KMS-11 (cell line): ENCODE measurements at regions not wholly inside any gene's neighbourhood (a gene's known extent, or its start where the extent isn't known, plus 50 kb on each side); places are given as distances from the start of the nearest gene placed in this dataset.

Experiments
- H2AFZ ChIP-seq: fragments of 200-600 bp; sonication (generic); 2 replicates; pipeline ENCODE4 v1.6.1; 2016; ENCODE audit warnings: antibody characterized with exemption, mixed run types, low read depth
- H3K27ac ChIP-seq: fragments of 200-600 bp; sonication (generic); 2 replicates; pipeline ENCODE4 v1.6.1; 2016; ENCODE audit warnings: mild to moderate bottlenecking, mixed run types
- H3K27me3 ChIP-seq: fragments of 200-600 bp; sonication (generic); 2 replicates; pipeline ENCODE4 v1.6.1; 2017; ENCODE audit warnings: mild to moderate bottlenecking, low read depth, mixed run types, moderate library complexity; ENCODE audit not compliant: insufficient read depth
- H3K36me3 ChIP-seq: fragments of 200-600 bp; sonication (generic); 2 replicates; pipeline ENCODE4 v1.6.1; 2017; ENCODE audit warnings: mild to moderate bottlenecking, mixed run types; ENCODE audit not compliant: insufficient read depth
- H3K4me1 ChIP-seq: fragments of 200-600 bp; sonication (generic); 2 replicates; pipeline ENCODE4 v1.6.1; 2016; ENCODE audit warnings: mild to moderate bottlenecking, low read depth, mixed run types; ENCODE audit not compliant: poor library complexity, severe bottlenecking
- H3K4me2 ChIP-seq: fragments of 200-600 bp; sonication (generic); 2 replicates; pipeline ENCODE4 v1.7.0; 2016; ENCODE audit warnings: mild to moderate bottlenecking, mixed run types
- H3K4me3 ChIP-seq: fragments of 200-600 bp; sonication (generic); IDR thresholded peaks from 2 replicates; pipeline ENCODE4 v1.6.1; 2017; ENCODE audit warnings: low read depth, low read length, mixed read lengths; ENCODE audit not compliant: insufficient read depth
- H3K79me2 ChIP-seq: fragments of 200-600 bp; sonication (generic); 2 replicates; pipeline ENCODE4 v1.6.1; 2016; ENCODE audit warnings: low read depth, mixed run types; ENCODE audit not compliant: insufficient read depth
- H3K9ac ChIP-seq: fragments of 200-600 bp; sonication (generic); 2 replicates; pipeline ENCODE4 v1.6.1; 2016; ENCODE audit warnings: mild to moderate bottlenecking, mixed run types
- H4K20me1 ChIP-seq: fragments of 200-600 bp; sonication (generic); 2 replicates; pipeline ENCODE4 v1.6.1; 2016; ENCODE audit warnings: mild to moderate bottlenecking, mixed run types; ENCODE audit not compliant: insufficient read depth
- CTCF ChIP-seq: fragments of 200-600 bp; sonication (generic); conservative IDR thresholded peaks from 2 replicates; pipeline ENCODE4 v1.6.1; 2017; ENCODE audit warnings: low read depth, mild to moderate bottlenecking, antibody characterized with exemption, low read length, moderate library complexity, mixed read lengths

GRCh38 chr12:59314209-59314608, 281.6 kb upstream of the SLC16A7 start:
- no peak overlapping the region for H2AFZ ChIP-seq
- H3K4me3 ChIP-seq: no peak overlapping the region
- no peak overlapping the region for H3K4me2 ChIP-seq
- TF ChIP-seq CTCF: no peak
- no peaks in the 10 kb centered on the region for H3K4me1 ChIP-seq
- no peak overlapping the region for H3K27ac ChIP-seq
- H3K36me3 ChIP-seq: no peaks in the 10 kb centered on the region
- no peaks in the 10 kb centered on the region for H3K27me3 ChIP-seq
- H3K9ac ChIP-seq: no peak overlapping the region
- H3K79me2 ChIP-seq: no peaks in the 10 kb centered on the region
- no peaks in the 10 kb centered on the region for H4K20me1 ChIP-seq

- no peak for TF ChIP-seq CTCF
- H2AFZ ChIP-seq: no peak overlapping the region
These were observed 291.6 kb upstream of the SLC16A7 start for GRCh38 chr12:59304077-59304721.

GRCh38 chr12:59298296-59298695, 297.5 kb upstream of the SLC16A7 start:
- Histone ChIP-seq H3K9ac (no peak overlapping the region), H3K79me2 (no peaks in the 10 kb centered on the region), H3K4me1 (no peaks in the 10 kb centered on the region), H3K4me3 (no peak overlapping the region), H3K27ac (no peak overlapping the region), H3K36me3 (no peaks in the 10 kb centered on the region), H4K20me1 (no peaks in the 10 kb centered on the region), H3K4me2 (no peak overlapping the region), H2AFZ (no peak overlapping the region), H3K27me3 (no peaks in the 10 kb centered on the region)
- TF ChIP-seq CTCF: no peak

More at GRCh38 chr12:59304077-59304721, 291.6 kb upstream of the SLC16A7 start:
- no peak overlapping the region for H3K4me3 ChIP-seq
- H3K79me2 ChIP-seq: no peaks in the 10 kb centered on the region
- no peaks in the 10 kb centered on the region for H4K20me1 ChIP-seq
- no peak overlapping the region for H3K4me2 ChIP-seq
- no peaks in the 10 kb centered on the region for H3K27me3 ChIP-seq
- H3K27ac ChIP-seq: no peak overlapping the region
- H3K9ac ChIP-seq: no peak overlapping the region
- no peaks in the 10 kb centered on the region for H3K4me1 ChIP-seq
- no peaks in the 10 kb centered on the region for H3K36me3 ChIP-seq

GRCh38 chr12:59294221-59294620, 301.6 kb upstream of the SLC16A7 start:
- Histone ChIP-seq H3K4me2 (no peak overlapping the region), H3K27ac (no peak overlapping the region), H2AFZ (no peak overlapping the region), H3K4me3 (no peak overlapping the region), H4K20me1 (no peaks in the 10 kb centered on the region), H3K36me3 (no peaks in the 10 kb centered on the region), H3K79me2 (no peaks in the 10 kb centered on the region), H3K27me3 (no peaks in the 10 kb centered on the region), H3K4me1 (no peaks in the 10 kb centered on the region), H3K9ac (no peak overlapping the region)
- TF ChIP-seq CTCF: no peak
